Panc1 (cell line): ENCODE measurements at regions not wholly inside any gene's neighbourhood (a gene's known extent, or its start where the extent isn't known, plus 50 kb on each side); places are given as distances from the start of the nearest gene placed in this dataset.

Source experiments
- ATAC-seq: fragments of 200-7000 bp; cut with Tn5 transposase; 2 replicates; pipeline ENCODE4 v1.9.1; 2020; ENCODE audit warnings: mild to moderate bottlenecking, moderate library complexity
- BruUV-seq: library from RNA; stranded (reverse); fragments of 400-500 nt; replicated peaks from 2 replicates; lab custom pipeline; 2021; lab: Mats Ljungman, UMichigan
- CTCF ChIA-PET: fragments of 300-600 bp; sonication (Branson Sonifier 250); formaldehyde crosslinking; loops from one replicate; lab custom pipeline; 2022; ENCODE audit warnings: antibody characterized with exemption; lab: Charles Lee
- POLR2A ChIA-PET: fragments of 300-600 bp; sonication (Branson Sonifier 250); formaldehyde crosslinking; loops from one replicate; lab custom pipeline; 2022; ENCODE audit warnings: antibody characterized with exemption; lab: Charles Lee
- DNase-seq: peaks from one replicate; pipeline ENCODE4 v3.0.0-alpha.2; 2010; ENCODE audit warnings: low read depth, low spot score
- H3K27ac ChIP-seq: 2 replicates; pipeline ENCODE4 v1.5.1; 2011; ENCODE audit warnings: mild to moderate bottlenecking, low read length, inconsistent platforms
- H3K27me3 ChIP-seq: fragments of 200-500 bp; sonication (Bioruptor generic); 2 replicates; pipeline ENCODE4 v1.6.0; 2014; ENCODE audit warnings: low read length, inconsistent platforms; ENCODE audit not compliant: control insufficient read depth, insufficient read depth
- H3K36me3 ChIP-seq: fragments of 200-500 bp; sonication (Bioruptor generic); 2 replicates; pipeline ENCODE4 v1.5.1; 2014; ENCODE audit warnings: inconsistent platforms, mild to moderate bottlenecking, low read length, moderate library complexity; ENCODE audit not compliant: control insufficient read depth, insufficient read depth
- H3K4me1 ChIP-seq: 2 replicates; pipeline ENCODE4 v1.5.1; 2011; ENCODE audit warnings: inconsistent platforms, mild to moderate bottlenecking, low read length, moderate library complexity; ENCODE audit not compliant: control insufficient read depth, insufficient read depth
- H3K4me3 ChIP-seq, 2 experiments: 2 replicates each; pipeline ENCODE4 v1.5.1; 2011 to 2012; ENCODE audit warnings: low read depth in 2 of 2, low read length in 2 of 2, mild to moderate bottlenecking in 2 of 2, inconsistent platforms in 1 of 2, moderate library complexity in 1 of 2
- H3K9me3 ChIP-seq: fragments of 200-500 bp; sonication (Bioruptor generic); 2 replicates; pipeline ENCODE4 v1.5.1; 2014; ENCODE audit warnings: low read depth, mild to moderate bottlenecking, inconsistent platforms, low read length, moderate library complexity; ENCODE audit not compliant: control insufficient read depth, insufficient read depth
- CTCF ChIP-seq: fragments of 450-650 bp; IDR thresholded peaks from 2 replicates; pipeline ENCODE4 v1.5.1; 2017; ENCODE audit warnings: mild to moderate bottlenecking
- POLR2AphosphoS5 ChIP-seq: IDR thresholded peaks from 2 replicates; pipeline ENCODE4 v1.6.1; 2012; ENCODE audit warnings: mild to moderate bottlenecking, low read depth, low read length, moderate library complexity
- SIN3A ChIP-seq: IDR thresholded peaks from 2 replicates; pipeline ENCODE4 v1.6.1; 2012; ENCODE audit warnings: low read depth, mild to moderate bottlenecking, low read length, moderate library complexity, borderline replicate concordance; ENCODE audit not compliant: insufficient read depth
- TCF7L2 ChIP-seq: IDR thresholded peaks from 2 replicates; pipeline ENCODE4 v1.6.1; 2011; ENCODE audit warnings: mild to moderate bottlenecking, low read depth, low read length, inconsistent platforms
- in situ Hi-C: cut with HindIII; loops from 2 replicates; pipeline ENCODE4 v1.10.0; 2016; ENCODE audit warnings: low sequenced_read_pairs, low pct_unique_long_range_greater_than_20kb
- intact Hi-C: fragments of 100-400 bp; cut with micrococcal nuclease; formaldehyde crosslinking; loops from one replicate; pipeline ENCODE4 v1.10.0; 2022; ENCODE audit not compliant: unreplicated experiment
- TF ChIP-seq, protein P1 (sequence below), 2 experiments: IDR thresholded peaks; 2 replicates each; pipeline ENCODE4 v1.6.1; 2011 to 2012; ENCODE audit warnings: low read depth in 2 of 2, control low read depth in 1 of 2, low read length in 1 of 2, mild to moderate bottlenecking in 1 of 2, moderate library complexity in 1 of 2; ENCODE audit not compliant: insufficient read depth in 1 of 2

DNA sequence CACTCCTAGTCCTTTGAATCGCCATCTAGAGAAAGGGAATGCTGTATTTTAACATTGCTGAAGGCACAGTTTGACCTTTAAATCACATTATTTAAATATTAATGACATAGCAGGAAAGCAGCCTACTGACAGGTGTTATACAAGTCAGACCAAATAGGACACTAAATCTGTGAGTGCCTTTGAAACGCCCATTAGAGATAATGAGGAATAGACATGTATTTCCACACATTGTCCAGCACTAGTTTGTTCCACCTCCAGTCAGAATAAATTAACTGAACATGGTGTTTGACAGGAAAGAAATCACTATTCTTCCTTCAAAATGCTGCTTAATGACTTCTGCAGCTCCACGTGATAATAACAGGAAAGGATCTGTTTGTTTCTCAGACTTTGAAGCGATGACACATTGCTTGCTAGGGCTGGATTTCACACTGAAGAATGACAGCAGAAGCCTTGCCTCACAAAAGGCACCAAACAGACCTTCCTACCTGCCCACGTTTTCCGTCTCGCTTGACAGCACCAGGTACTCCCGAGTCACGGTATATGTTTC, 90.5 kb upstream of the DDX18 start:
- no peak for DNase-seq
- ChIA-PET POLR2A (no interaction called here), CTCF (no interaction called here)
- Histone ChIP-seq H3K4me3 (no peak overlapping the region), H3K4me1 (no peaks in the 10 kb centered on the region), H3K27me3 (no peaks in the 10 kb centered on the region), H3K27ac (no peak overlapping the region), H3K36me3 (no peaks in the 10 kb centered on the region), H3K9me3 (no peaks in the 10 kb centered on the region)
- BruUV-seq: no TSS peak
- intact Hi-C loops: no loop called here
- in situ Hi-C loops: no loop called here
- TF ChIP-seq CTCF (no peak), SIN3A (no peak), TCF7L2 (no peak), POLR2AphosphoS5 (no peak)
- TF ChIP-seq, protein P1, sequence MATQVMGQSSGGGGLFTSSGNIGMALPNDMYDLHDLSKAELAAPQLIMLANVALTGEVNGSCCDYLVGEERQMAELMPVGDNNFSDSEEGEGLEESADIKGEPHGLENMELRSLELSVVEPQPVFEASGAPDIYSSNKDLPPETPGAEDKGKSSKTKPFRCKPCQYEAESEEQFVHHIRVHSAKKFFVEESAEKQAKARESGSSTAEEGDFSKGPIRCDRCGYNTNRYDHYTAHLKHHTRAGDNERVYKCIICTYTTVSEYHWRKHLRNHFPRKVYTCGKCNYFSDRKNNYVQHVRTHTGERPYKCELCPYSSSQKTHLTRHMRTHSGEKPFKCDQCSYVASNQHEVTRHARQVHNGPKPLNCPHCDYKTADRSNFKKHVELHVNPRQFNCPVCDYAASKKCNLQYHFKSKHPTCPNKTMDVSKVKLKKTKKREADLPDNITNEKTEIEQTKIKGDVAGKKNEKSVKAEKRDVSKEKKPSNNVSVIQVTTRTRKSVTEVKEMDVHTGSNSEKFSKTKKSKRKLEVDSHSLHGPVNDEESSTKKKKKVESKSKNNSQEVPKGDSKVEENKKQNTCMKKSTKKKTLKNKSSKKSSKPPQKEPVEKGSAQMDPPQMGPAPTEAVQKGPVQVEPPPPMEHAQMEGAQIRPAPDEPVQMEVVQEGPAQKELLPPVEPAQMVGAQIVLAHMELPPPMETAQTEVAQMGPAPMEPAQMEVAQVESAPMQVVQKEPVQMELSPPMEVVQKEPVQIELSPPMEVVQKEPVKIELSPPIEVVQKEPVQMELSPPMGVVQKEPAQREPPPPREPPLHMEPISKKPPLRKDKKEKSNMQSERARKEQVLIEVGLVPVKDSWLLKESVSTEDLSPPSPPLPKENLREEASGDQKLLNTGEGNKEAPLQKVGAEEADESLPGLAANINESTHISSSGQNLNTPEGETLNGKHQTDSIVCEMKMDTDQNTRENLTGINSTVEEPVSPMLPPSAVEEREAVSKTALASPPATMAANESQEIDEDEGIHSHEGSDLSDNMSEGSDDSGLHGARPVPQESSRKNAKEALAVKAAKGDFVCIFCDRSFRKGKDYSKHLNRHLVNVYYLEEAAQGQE (IDR thresholded peaks at IDR 0.05; ENCODE audit: insufficient read depth in 1 of 2, low read depth in 2 of 2, low read length in 1 of 2): no peak
- ATAC-seq: no peak

GRCh38 chr2:117726747-117727146, 87.7 kb upstream of the DDX18 start:
- Histone ChIP-seq H3K9me3 (no peaks in the 10 kb centered on the region), H3K27me3 (no peaks in the 10 kb centered on the region), H3K4me3 (no peak overlapping the region), H3K4me1 (no peaks in the 10 kb centered on the region), H3K27ac (no peak overlapping the region), H3K36me3 (no peaks in the 10 kb centered on the region)
- DNase-seq (no peak), ATAC-seq (no peak)
- intact Hi-C loops (no loop called here), in situ Hi-C loops (no loop called here)
- no peak for TF ChIP-seq TCF7L2
- no TSS peak for BruUV-seq
- CTCF ChIA-PET: interaction anchor here (0.6 kb wide), 1 partner anchor 16 kb away, joined by 3 read pairs; no protein-coding TSS in a partner anchor
- POLR2A ChIA-PET: no interaction called here

GRCh38 chr2:117737846-117738245, 76.6 kb upstream of the DDX18 start:
- Histone ChIP-seq H3K4me3 (no peak overlapping the region), H3K4me1 (no peaks in the 10 kb centered on the region), H3K27ac (no peak overlapping the region), H3K36me3 (no peaks in the 10 kb centered on the region), H3K9me3 (no peaks in the 10 kb centered on the region), H3K27me3 (no peaks in the 10 kb centered on the region)
- ATAC-seq: no peak
- no peak for DNase-seq
- ChIA-PET POLR2A (no interaction called here), CTCF (no interaction called here)
- TF ChIP-seq CTCF: no peak
- intact Hi-C loops: no loop called here
- no TSS peak for BruUV-seq
- in situ Hi-C loops: no loop called here
